HepG2 (cell line): ENCODE measurements at regions not wholly inside any gene's neighbourhood (a gene's known extent, or its start where the extent isn't known, plus 50 kb on each side); places are given as distances from the start of the nearest gene placed in this dataset.

Experiments
- ATAC-seq: fragments of 200-7000 bp; cut with Tn5 transposase; 3 replicates; pipeline ENCODE4 v1.9.1; 2020; ENCODE audit warnings: mild to moderate bottlenecking, moderate library complexity
- BruUV-seq: library from RNA; stranded (reverse); fragments of 400-500 nt; replicated peaks from 2 replicates; lab custom pipeline; 2021; lab: Mats Ljungman, UMichigan
- CTCF ChIA-PET: fragments of 300-600 bp; formaldehyde crosslinking; extraction: SDS; loops from one replicate; lab custom pipeline; 2021; ENCODE audit warnings: low total read pairs, inconsistent platforms, low intra/inter-chr PET ratio; lab: Yijun Ruan, JAX
- POLR2A ChIA-PET: fragments of 350-600 bp; sonication (Branson Sonifier 250); formaldehyde crosslinking; loops from one replicate; lab custom pipeline; 2020; ENCODE audit warnings: antibody characterized with exemption, inconsistent platforms; lab: Yijun Ruan, JAX
- DNase-seq: peaks from one replicate; pipeline ENCODE4 v3.0.0-alpha.2; 2015; ENCODE audit warnings: low spot score
- FAIRE-seq: peaks from 3 replicates; lab custom pipeline; 2011; peaks lifted over from hg19 to GRCh38; lab: Jason Lieb, UNC
- H2AFZ ChIP-seq: one replicate; pipeline ENCODE4 v1.6.1; 2011; ENCODE audit warnings: low read length, inconsistent platforms
- H3K27ac ChIP-seq: fragments of 300-600 bp; 3 replicates; pipeline ENCODE4 v1.8.0; 2011; ENCODE audit warnings: mixed run types, mild to moderate bottlenecking, mixed read lengths, low read length, inconsistent platforms; ENCODE audit not compliant: insufficient read depth; ENCODE audit errors: extremely low read length
- H3K27me3 ChIP-seq, 2 experiments: fragments of 200-600 bp in 1 of 2; 2 replicates in 1 of 2; 3 replicates in 1 of 2; pipeline versions ENCODE4 v1.6.0 to v1.8.0; 2011; ENCODE audit warnings: low read length in 2 of 2, mild to moderate bottlenecking in 2 of 2, moderate library complexity in 2 of 2, inconsistent platforms in 1 of 2; ENCODE audit not compliant: insufficient read depth in 2 of 2, control insufficient read depth in 1 of 2
- H3K36me3 ChIP-seq, 2 experiments: fragments of 200-600 bp in 1 of 2; replicated peaks in 1 of 2; 2 replicates in 1 of 2; 3 replicates in 1 of 2; pipeline versions ENCODE4 v1.5.1 to v1.8.0; 2011; ENCODE audit warnings: low read length in 2 of 2, inconsistent platforms in 1 of 2; ENCODE audit not compliant: insufficient read depth in 2 of 2, control insufficient read depth in 1 of 2
- H3K4me1 ChIP-seq: 2 replicates; pipeline ENCODE4 v1.5.1; 2012; ENCODE audit warnings: low read length, inconsistent platforms; ENCODE audit not compliant: insufficient read depth
- H3K4me2 ChIP-seq: 2 replicates; pipeline ENCODE4 v1.6.0; 2011; ENCODE audit warnings: low read depth, low read length, inconsistent platforms
- H3K4me3 ChIP-seq, 3 experiments: fragments of 200-600 bp in 1 of 3; sonication (generic), shearing (Covaris generic) in 1 of 3; replicated peaks in 1 of 3; 2 replicates each; pipeline ENCODE4 v1.5.1; 2011 to 2016; ENCODE audit warnings: low read length in 3 of 3, inconsistent platforms in 2 of 3, low read depth in 2 of 3, mild to moderate bottlenecking in 2 of 3, control low read depth in 1 of 3, mixed read lengths in 1 of 3; ENCODE audit not compliant: insufficient read depth in 1 of 3
- H3K79me2 ChIP-seq: one replicate; pipeline ENCODE4 v1.6.1; 2011; ENCODE audit warnings: low read length, inconsistent platforms; ENCODE audit not compliant: insufficient read depth
- H3K9ac ChIP-seq: 2 replicates; pipeline ENCODE4 v1.6.0; 2011; ENCODE audit warnings: mild to moderate bottlenecking, low read depth, low read length, inconsistent platforms; ENCODE audit not compliant: insufficient read depth
- H3K9me3 ChIP-seq: 2 replicates; pipeline ENCODE4 v1.5.1; 2012; ENCODE audit warnings: mild to moderate bottlenecking, low read length
- H4K20me1 ChIP-seq: 2 replicates; pipeline ENCODE4 v1.6.0; 2011; ENCODE audit warnings: inconsistent platforms, mild to moderate bottlenecking, low read length, moderate library complexity; ENCODE audit not compliant: insufficient read depth
- BRF2 ChIP-seq: sonication (generic); formaldehyde crosslinking; IDR thresholded peaks from 2 replicates; pipeline ENCODE4 v1.8.1; 2022; ENCODE audit warnings: mild to moderate bottlenecking, missing genetic modification reagents
- EEA1 ChIP-seq: sonication (generic); formaldehyde crosslinking; IDR thresholded peaks from 2 replicates; pipeline ENCODE4 v1.5.1; 2020; ENCODE audit warnings: mild to moderate bottlenecking, missing genetic modification reagents, borderline replicate concordance
- ETV5 ChIP-seq: IDR thresholded peaks from 2 replicates; pipeline ENCODE4 v1.6.1; 2018; ENCODE audit warnings: missing biosample characterization, missing genetic modification reagents, inconsistent platforms, borderline replicate concordance
- MTA3 ChIP-seq: sonication (generic); formaldehyde crosslinking; IDR thresholded peaks from 2 replicates; pipeline ENCODE4 v1.4.0; 2020; ENCODE audit warnings: missing genetic modification reagents
- PRDM4 ChIP-seq: sonication (generic); formaldehyde crosslinking; IDR thresholded peaks from 2 replicates; pipeline ENCODE4 v1.9.0; 2021; ENCODE audit warnings: missing genetic modification reagents, borderline replicate concordance
- ZC3H13 ChIP-seq: sonication (generic); formaldehyde crosslinking; IDR thresholded peaks from 2 replicates; pipeline ENCODE4 v1.8.1; 2023; ENCODE audit warnings: mild to moderate bottlenecking, missing genetic modification reagents, moderate library complexity
- ZNF567 ChIP-seq: sonication (generic); formaldehyde crosslinking; IDR thresholded peaks from 2 replicates; pipeline ENCODE4 v1.8.1; 2023; ENCODE audit warnings: mild to moderate bottlenecking, missing genetic modification reagents, borderline replicate concordance
- ZNF598 ChIP-seq: sonication (generic); formaldehyde crosslinking; IDR thresholded peaks from 2 replicates; pipeline ENCODE4 v1.5.1; 2020; ENCODE audit warnings: mild to moderate bottlenecking, missing genetic modification reagents, borderline replicate concordance
- ZNF749 ChIP-seq: sonication (generic); formaldehyde crosslinking; IDR thresholded peaks from 2 replicates; pipeline ENCODE4 v1.8.0; 2022; ENCODE audit warnings: mild to moderate bottlenecking, missing genetic modification reagents, moderate library complexity, borderline replicate concordance
- WGBS: methylation state at CpG from one replicate; pipeline ENCODE4 v1.1.6; 2017; ENCODE audit warnings: low lambda C conversion rate; 5-methylcytosine and 5-hydroxymethylcytosine counted together
- in situ Hi-C: cut with HindIII; loops from 2 replicates; pipeline ENCODE4 v1.10.0; 2017; ENCODE audit warnings: low pct_unique_long_range_greater_than_20kb; ENCODE audit not compliant: extremely low pct_ligation_motif_present
- intact Hi-C: fragments of 100-400 bp; cut with micrococcal nuclease; formaldehyde crosslinking; loops from one replicate; pipeline ENCODE4 v1.10.0; 2022; ENCODE audit not compliant: unreplicated experiment
- TF ChIP-seq, protein P1 (sequence below): sonication (generic); formaldehyde crosslinking; IDR thresholded peaks from 2 replicates; pipeline ENCODE4 v1.4.0; 2020; ENCODE audit warnings: low read depth, mild to moderate bottlenecking, missing genetic modification reagents
- TF ChIP-seq, protein P2 (sequence below): sonication (generic); formaldehyde crosslinking; IDR thresholded peaks from 2 replicates; pipeline ENCODE4 v1.8.1; 2023; ENCODE audit warnings: missing genetic modification reagents, inconsistent platforms, borderline replicate concordance

DNA sequence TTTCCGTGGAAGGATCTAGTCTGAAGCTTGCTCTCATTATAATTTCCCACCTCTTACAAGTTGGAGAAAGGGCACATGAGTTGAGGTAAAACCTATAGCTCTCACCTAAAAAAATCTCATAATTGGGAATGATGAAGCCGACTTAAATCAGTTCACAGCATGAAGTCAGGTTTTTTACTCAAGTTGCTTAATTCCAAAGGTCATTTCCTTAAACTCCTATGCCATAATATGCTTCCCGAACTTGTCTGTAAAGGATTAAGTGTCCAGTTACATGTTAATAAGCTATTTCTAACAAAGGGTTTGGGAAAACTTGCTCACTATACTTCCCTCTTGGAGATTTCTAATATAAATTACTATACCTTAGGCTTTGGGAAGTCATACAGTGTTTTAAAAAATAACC lies 481.2 kb downstream of the NUP35 start:
- H4K20me1 ChIP-seq: no peaks in the 10 kb centered on the region
- in situ Hi-C loops: no loop called here
- no peak overlapping the region for H3K27ac ChIP-seq
- no peak for TF ChIP-seq ZNF567 (CRISPR knock-in tag)
- no peak for TF ChIP-seq ZC3H13
- TF ChIP-seq BRF2 (CRISPR knock-in tag): no peak
- no peak for TF ChIP-seq ZNF598
- no peak for TF ChIP-seq MTA3 (CRISPR knock-in tag)
- TF ChIP-seq EEA1 (CRISPR knock-in tag): no peak
- TF ChIP-seq ZNF749 (CRISPR knock-in tag): no peak
- H3K9ac ChIP-seq: no peak overlapping the region
- H3K4me2 ChIP-seq: no peak overlapping the region
- ChIA-PET POLR2A (no interaction called here), CTCF (no interaction called here)
- no peaks in the 10 kb centered on the region for H3K27me3 ChIP-seq
- peaks cover 7% of the 10 kb centered on the region; the same call in 1 of the 2 replicates for H3K4me1 ChIP-seq
- intact Hi-C loops: no loop called here
- no peaks in the 10 kb centered on the region for H3K36me3 ChIP-seq
- no TSS peak for BruUV-seq
- no peaks in the 10 kb centered on the region for H3K9me3 ChIP-seq
- ATAC-seq (no peak), FAIRE-seq (no peak), DNase-seq (no peak)
- H2AFZ ChIP-seq: no peak overlapping the region
- H3K4me3 ChIP-seq: no peak overlapping the region
- WGBS: 2% methylated on average over 3 of the region's 3 CpGs
- H3K79me2 ChIP-seq: no peaks in the 10 kb centered on the region

GRCh38 chr2:183606022-183606717 lies 481.9 kb downstream of the NUP35 start:
- Histone ChIP-seq H3K36me3 (no peaks in the 10 kb centered on the region), H3K27ac (no peak overlapping the region), H3K79me2 (no peaks in the 10 kb centered on the region), H3K4me2 (no peak overlapping the region), H3K27me3 (no peaks in the 10 kb centered on the region), H3K4me3 (no peak overlapping the region), H3K9ac (no peak overlapping the region), H4K20me1 (no peaks in the 10 kb centered on the region), H2AFZ (no peak overlapping the region), H3K9me3 (no peaks in the 10 kb centered on the region), H3K4me1 (peaks cover 7% of the 10 kb centered on the region; the same call in 1 of the 2 replicates)
- DNase-seq (no peak), ATAC-seq (no peak; the same call in 2 of the 3 replicates), FAIRE-seq (no peak)
- in situ Hi-C loops: no loop called here
- intact Hi-C loops: no loop called here
- 20% methylated on average over 2 of the region's 2 CpGs for WGBS
- ChIA-PET POLR2A (no interaction called here), CTCF (no interaction called here)
- no TSS peak for BruUV-seq
- TF ChIP-seq, protein P1, sequence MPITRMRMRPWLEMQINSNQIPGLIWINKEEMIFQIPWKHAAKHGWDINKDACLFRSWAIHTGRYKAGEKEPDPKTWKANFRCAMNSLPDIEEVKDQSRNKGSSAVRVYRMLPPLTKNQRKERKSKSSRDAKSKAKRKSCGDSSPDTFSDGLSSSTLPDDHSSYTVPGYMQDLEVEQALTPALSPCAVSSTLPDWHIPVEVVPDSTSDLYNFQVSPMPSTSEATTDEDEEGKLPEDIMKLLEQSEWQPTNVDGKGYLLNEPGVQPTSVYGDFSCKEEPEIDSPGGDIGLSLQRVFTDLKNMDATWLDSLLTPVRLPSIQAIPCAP (CRISPR knock-in tag): no peak
- TF ChIP-seq, protein P2, sequence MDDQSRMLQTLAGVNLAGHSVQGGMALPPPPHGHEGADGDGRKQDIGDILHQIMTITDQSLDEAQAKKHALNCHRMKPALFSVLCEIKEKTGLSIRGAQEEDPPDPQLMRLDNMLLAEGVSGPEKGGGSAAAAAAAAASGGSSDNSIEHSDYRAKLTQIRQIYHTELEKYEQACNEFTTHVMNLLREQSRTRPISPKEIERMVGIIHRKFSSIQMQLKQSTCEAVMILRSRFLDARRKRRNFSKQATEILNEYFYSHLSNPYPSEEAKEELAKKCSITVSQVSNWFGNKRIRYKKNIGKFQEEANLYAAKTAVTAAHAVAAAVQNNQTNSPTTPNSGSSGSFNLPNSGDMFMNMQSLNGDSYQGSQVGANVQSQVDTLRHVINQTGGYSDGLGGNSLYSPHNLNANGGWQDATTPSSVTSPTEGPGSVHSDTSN (CRISPR knock-in tag): no peak
- TF ChIP-seq ETV5 (CRISPR knock-in tag) (no peak), PRDM4 (CRISPR knock-in tag) (no peak)
